AG10803 (cell line): ENCODE measurements at regions not wholly inside any gene's neighbourhood (a gene's known extent, or its start where the extent isn't known, plus 50 kb on each side); places are given as distances from the start of the nearest gene placed in this dataset.

Experiments
- DNase-seq: peaks from one replicate; pipeline ENCODE4 v3.0.0; 2010; ENCODE audit warnings: low read depth
- H3K4me3 ChIP-seq: 2 replicates; pipeline ENCODE4 v1.5.1; 2011; ENCODE audit warnings: mild to moderate bottlenecking, low read length, control low read depth
- CTCF ChIP-seq: conservative IDR thresholded peaks from 2 replicates; pipeline ENCODE4 v1.5.1; 2011; ENCODE audit warnings: mild to moderate bottlenecking, low read length, control low read depth, inconsistent platforms

GRCh38 chr2:184530239-184530638 is 68.1 kb upstream of the ZNF804A start:
- H3K4me3 ChIP-seq, result no peak overlapping the region
- TF ChIP-seq CTCF, result no peak
- DNase-seq, result no peak

GRCh38 chr2:184530959-184531358 is 67.4 kb upstream of the ZNF804A start:
- DNase-seq, result no peak
- no peak for TF ChIP-seq CTCF
- no peak overlapping the region for H3K4me3 ChIP-seq

DNA sequence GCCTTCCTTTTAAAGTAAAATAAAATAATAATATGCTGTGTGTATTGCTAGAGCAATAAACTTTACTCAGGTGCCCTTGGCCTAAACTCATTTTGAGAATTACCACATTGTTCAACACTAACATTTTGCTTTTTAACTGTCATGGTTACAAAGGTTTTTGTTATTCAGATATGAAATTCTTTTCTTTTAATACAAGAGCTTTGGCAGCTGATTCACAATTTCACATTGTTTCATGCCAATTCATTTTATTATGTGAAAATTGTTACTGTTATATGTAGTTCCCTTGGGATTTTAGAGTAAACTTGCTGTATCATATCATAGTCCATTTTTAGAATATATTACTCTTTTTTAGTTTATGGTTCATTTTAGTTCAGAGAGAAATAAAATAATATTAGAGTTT is 65.8 kb upstream of the ZNF804A start:
- no peak for TF ChIP-seq CTCF
- no peak overlapping the region for H3K4me3 ChIP-seq
- DNase-seq, result no peak

DNA sequence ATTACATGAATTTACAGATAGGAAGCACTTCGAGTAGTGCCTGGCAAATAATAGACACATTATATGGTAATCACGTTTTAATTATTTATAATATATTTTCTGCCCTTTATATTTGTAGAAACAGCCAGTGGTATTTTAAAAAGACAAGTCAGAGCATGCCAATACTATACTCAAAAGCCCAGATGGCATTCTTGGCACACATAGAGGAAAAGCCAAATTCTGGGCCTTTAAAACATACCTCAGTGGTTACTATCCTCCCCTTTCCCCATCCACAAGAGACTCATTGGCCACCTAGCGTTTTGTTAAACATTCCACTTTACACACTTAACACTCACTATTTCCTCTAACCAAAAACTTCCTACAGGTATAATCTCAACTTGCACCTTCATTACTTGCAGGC is 63.3 kb upstream of the ZNF804A start:
- DNase-seq, result no peak
- TF ChIP-seq CTCF, result no peak
- no peak overlapping the region for H3K4me3 ChIP-seq

DNA sequence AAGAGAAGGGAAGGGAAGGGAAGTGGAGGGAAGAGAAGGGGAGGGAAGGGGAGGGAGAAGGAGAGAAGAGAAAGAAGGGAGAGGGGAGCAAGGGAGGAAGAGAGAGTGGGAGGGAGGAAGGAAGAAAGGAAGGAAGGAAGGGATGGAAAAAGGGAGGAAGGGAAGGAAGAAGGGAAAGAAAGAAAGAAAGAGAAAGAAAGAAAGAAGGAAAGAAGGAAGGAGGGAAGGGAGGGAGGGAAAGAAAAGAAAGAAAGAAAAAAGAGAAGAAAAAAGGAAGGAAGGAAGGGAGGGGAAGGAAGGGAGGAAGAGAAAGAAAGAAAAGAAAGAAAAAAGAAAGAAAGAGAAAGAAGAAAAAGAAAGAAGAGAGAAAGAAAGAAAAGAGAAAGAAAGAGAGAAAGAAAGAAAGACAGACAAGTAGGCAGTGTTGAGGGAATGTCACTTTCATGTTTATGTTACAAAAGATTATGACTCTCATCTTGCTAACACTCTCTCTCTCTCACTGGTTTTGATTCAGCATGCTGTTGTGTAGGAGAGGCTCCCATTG is 58.0 kb upstream of the ZNF804A start:
- no peak overlapping the region for H3K4me3 ChIP-seq
- no peak for TF ChIP-seq CTCF
- DNase-seq, result no peak

DNA sequence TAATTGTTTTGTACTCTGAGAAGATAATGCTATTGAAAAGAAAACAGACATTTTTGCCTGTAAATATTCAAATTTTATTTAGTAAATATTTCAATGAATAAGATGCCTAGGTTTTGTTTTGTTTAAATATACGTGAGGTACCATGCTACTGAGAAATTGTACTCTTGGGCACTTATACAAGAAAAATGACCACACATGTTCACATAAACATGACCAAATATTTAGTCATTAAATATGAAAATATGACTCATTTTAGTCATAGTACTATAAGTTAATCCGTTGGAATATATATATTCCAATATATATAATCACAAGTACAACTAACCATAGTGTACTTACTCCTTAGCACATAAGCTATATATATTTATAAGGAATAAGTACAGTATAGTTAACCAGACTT is 56.7 kb upstream of the ZNF804A start:
- H3K4me3 ChIP-seq, result no peak overlapping the region
- no peak for DNase-seq
- no peak for TF ChIP-seq CTCF

GRCh38 chr2:184543832-184544231 is 54.5 kb upstream of the ZNF804A start:
- H3K4me3 ChIP-seq, result no peak overlapping the region
- no peak for TF ChIP-seq CTCF
- DNase-seq, result no peak
